DMS79 (cell line): ENCODE measurements at regions not wholly inside any gene's neighbourhood (a gene's known extent, or its start where the extent isn't known, plus 50 kb on each side); places are given as distances from the start of the nearest gene placed in this dataset.
"Not testable (repeated sequence)": the region's sequence is repeated elsewhere in the genome, so short reads cannot be mapped to it uniquely, and the experiment has no call there.

Experiments used
- DNase-seq: peaks from one replicate; lab custom pipeline; 2025; lab: John Stamatoyannopoulos, UW

- no peak for DNase-seq
Measured at GRCh38 chr3:17832016-17832415, 89.6 kb upstream of the TBC1D5 start.

DNA sequence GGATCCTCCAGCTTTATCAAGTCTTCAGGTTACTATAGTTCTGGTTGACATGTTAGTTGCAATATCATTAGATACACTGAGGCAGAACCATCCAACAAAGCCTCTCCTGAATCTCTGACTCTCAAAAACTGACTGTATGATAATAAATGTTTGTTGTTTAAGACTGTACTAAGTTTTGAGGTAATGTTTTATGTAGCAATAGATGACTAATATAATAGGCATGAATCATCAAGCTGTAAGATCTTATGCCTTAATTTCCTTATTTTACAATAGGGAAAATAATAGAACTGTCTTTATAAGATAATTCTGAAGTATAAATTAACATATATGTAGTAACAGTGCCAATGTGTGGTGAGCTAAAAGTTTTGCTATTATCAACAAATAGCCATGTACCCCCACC lies 88.9 kb upstream of the TBC1D5 start:
- no peak for DNase-seq

GRCh38 chr3:17830788-17831187 lies 88.4 kb upstream of the TBC1D5 start:
- no peak for DNase-seq

- DNase-seq: no peak
Measured at GRCh38 chr3:17828388-17828787, 86.0 kb upstream of the TBC1D5 start.

DNA sequence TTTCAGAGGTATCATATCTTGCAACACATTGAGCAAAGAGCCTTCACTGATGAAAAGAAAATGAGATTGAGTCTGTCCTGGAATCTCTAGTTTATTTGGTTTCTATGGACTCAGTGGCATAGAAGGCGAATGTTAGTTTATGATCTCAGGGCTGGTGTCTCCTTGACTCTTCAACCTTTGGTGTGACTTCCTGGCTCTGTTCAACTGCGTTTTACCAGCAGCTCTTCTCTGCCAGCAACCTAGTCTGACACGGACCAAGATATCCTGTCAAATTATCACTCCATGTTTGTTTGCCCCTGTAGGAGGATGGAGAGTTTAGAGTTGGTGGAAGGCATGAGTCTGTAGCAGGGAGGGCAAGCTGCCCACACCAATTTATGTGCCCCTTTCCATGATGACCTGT lies 82.9 kb upstream of the TBC1D5 start:
- no peak for DNase-seq

- no peak for DNase-seq
Measured at GRCh38 chr3:17823816-17824215, 81.4 kb upstream of the TBC1D5 start.

DNA sequence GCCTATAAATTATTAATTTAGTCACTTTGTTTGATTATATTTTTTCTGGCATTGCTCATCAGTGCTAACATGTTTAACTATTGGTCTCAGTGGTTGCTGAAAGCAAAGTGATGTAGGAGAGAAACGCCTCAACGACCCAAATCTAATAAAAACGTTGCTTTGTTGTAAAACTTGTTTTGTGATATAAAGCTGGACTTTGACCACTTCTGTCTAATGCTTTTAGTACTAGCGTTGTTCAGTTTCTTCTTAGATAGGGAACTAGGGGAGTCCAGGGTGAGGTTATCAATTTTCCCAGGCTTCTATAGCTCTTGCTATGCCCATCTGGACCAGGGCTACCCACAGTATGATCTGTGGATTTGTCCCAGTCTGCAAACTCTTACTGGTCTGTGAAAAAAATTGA lies 80.6 kb upstream of the TBC1D5 start:
- no peak for DNase-seq

DNA sequence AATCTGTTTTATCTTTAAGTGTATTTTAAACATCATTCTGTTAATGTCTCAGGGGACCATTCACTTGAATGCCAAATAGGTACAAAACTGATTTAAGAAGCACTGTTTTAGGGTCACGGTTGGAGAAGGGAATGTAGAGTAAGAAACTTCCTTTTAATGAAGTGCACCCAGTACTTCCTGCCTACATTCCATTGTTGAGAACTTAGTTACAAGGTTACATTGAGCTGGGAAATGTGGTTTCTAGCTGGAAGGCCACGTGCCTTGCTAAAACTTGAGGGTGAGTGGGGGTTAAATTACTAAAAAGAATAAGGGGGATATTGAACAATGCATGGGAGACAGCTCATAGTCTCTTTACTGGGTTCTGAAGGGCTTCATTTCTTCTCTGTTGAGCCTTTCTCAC lies 78.3 kb upstream of the TBC1D5 start:
- no peak for DNase-seq

GRCh38 chr3:17820275-17820674 lies 77.8 kb upstream of the TBC1D5 start:
- DNase-seq: no peak

GRCh38 chr3:17817973-17818372 lies 75.5 kb upstream of the TBC1D5 start:
- not testable (repeated sequence) for DNase-seq

- DNase-seq: no peak
Measured at GRCh38 chr3:17817545-17817944, 75.1 kb upstream of the TBC1D5 start.

DNA sequence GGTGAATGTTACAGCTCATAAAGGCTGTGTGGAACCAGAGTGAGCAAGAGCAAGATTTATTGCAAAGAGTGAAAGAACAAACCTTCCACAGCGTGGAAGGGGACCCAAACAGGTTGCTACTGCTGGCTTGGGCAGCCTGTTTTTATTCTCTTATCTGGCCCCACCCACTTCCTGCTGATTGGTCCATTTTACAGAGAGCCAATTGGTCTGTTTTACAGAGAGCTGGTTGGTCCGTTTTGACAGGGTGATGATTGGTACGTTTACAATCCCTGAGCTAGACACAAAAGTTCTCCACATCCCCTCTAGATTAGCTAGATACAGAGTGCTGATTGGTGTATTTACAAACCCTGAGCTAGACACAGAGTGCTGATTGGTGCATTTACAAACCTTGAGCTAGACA lies 74.4 kb upstream of the TBC1D5 start:
- not testable (repeated sequence) for DNase-seq

DNA sequence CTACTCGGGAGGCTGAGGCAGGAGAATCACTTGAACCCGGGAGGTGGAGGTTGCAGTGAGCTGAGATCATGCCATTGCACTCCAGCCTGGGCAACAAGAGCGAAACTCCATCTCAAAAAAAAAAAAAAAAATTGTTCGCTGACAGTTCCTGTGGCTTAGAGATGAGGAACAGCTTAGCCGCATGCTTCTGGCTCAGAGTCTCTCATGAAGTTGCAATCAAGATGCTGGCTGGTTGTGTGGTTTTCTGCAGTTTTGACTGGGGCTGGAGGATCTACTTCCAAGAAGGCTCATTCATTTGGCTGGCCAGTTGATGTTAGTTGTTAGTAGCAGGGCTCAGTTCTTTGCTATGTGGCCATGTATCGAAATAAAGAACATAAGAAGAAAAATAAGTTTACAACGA lies 69.9 kb upstream of the TBC1D5 start:
- DNase-seq: not testable (repeated sequence)

DNA sequence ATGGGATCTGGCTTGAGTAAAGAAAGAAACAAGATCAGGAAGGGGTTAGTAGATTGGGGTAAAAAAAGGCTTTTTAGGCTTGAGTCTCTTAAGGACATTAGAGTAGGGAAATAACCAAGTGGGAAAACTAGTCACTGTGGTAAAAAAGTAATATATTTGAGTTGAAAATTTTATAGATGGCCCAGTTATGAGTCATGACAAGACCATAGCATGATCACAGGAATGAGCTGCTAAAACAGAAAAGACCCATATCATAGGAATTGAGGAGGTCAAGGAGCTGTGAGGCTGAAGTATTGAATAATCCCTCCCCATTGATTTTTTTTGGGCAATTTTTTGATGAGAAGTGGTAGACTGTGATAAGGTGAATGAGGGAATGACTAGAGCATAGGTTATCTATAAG lies 69.2 kb upstream of the TBC1D5 start:
- no peak for DNase-seq

- no peak for DNase-seq
Measured at GRCh38 chr3:17810759-17811158, 68.3 kb upstream of the TBC1D5 start.

DNA sequence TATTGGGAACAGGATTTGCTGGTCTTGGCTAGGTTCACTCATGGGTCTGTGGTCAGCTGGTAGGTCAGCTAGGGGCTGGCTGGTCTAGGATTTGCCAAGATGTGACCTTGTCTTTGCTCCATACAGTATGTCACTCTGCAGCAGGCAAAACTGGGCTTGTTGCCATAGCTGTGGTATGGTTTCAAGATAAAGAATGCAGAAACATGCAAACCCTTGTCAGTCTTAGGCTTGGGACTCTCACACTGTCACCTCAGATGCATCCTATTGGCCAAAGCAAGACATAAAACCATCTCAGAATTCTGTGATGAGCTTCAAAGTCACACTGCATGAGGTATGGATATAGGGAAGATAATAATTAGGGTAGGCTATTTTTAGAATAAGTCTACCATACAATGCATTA lies 66.6 kb upstream of the TBC1D5 start:
- DNase-seq: no peak

GRCh38 chr3:17806876-17807275 lies 64.4 kb upstream of the TBC1D5 start:
- DNase-seq: no peak

- no peak for DNase-seq
Measured at GRCh38 chr3:17806201-17806600, 63.8 kb upstream of the TBC1D5 start.

DNA sequence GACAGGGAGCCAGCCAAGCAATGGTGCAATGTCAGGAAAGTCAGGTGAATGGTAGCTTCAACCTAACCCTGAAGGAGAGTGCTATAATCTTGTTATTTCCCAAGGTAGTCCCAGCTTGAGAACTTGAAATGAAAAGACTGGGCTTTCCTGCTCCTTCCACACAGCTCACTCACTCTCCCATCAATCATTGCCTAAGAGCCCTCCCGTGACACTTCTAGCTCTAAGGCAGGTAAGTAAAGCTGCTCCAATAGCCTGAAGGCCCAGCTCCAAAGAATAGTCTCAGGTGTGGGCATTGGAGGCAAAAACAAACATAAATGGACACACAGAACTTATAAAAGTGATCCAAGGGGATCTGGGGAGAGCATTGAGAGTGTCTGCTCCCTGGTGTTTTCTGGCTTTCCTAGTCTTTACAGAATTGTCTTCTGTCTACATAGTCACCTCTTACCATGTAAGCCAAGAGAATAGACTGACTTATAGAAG lies 63.1 kb upstream of the TBC1D5 start:
- no peak for DNase-seq

- no peak for DNase-seq
Measured at GRCh38 chr3:17802950-17803349, 60.5 kb upstream of the TBC1D5 start.

- no peak for DNase-seq
Measured at GRCh38 chr3:17801131-17801530, 58.7 kb upstream of the TBC1D5 start.

DNA sequence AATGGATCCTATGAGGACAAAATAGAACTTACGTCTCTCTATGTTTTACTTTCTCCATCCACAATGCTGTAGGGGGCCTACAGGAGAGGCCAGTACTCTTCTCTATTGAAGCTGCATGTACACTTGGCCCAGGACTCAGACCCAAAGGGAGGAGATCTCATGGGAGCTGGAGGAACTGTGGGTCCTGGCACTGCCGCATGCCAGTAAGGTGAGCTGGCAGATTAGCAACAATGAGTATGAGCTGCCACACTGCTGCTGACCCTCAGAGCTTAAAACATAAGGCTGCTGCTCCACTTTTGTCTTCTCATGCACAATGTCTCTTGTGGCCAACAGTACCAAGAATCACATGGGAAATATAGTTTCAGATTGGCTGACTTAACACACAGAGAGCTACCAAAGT lies 57.8 kb upstream of the TBC1D5 start:
- DNase-seq: no peak

DNA sequence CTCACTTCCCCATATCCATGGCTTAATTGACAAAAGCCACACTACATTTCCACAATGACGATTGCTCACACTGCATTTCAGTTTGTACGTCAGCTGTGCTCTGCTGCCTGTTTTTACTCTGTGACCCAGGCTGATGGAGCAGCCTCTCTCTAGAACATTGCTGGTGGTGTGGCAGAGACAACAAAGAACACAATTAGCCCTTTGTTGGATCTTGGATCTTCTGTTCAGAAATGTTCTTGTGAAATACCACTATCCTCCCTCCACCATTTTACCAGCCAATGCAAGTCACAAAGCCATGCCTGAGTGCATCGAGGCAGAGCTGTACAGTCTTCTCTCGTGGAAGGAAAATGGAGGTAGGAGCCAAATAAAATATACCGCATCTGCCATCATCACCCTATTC lies 56.9 kb upstream of the TBC1D5 start:
- DNase-seq: no peak

DNA sequence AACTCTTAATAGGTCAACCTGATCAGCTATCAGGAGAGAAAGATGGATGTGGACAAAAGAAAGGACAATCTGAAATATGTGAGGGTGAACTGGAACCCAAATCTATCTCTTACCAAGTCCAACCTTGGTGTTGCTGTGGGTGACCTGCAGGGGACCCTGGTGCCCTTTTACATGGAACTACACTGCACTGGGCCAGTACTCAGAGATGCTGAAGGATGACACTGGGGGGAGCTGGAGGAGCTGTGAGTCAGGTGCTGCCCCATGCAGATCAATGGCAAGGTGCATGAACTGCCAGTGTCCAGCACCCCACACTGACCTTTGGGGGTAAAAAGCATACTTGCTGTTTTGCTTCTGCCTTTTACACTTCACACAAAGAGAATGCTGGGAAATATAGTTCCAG lies 55.6 kb upstream of the TBC1D5 start:
- no peak for DNase-seq

- DNase-seq: no peak
Measured at GRCh38 chr3:17795711-17796110, 53.3 kb upstream of the TBC1D5 start.
